ENCODE measurements at regions not wholly inside any gene's neighbourhood (a gene's known extent, or its start where the extent isn't known, plus 50 kb on each side); places are given as distances from the start of the nearest gene placed in this dataset.

GRCh38 chr10:36091007-36091406 lies 448.9 kb upstream of the FZD8 start:
- TF ChIP-seq, protein P1, sequence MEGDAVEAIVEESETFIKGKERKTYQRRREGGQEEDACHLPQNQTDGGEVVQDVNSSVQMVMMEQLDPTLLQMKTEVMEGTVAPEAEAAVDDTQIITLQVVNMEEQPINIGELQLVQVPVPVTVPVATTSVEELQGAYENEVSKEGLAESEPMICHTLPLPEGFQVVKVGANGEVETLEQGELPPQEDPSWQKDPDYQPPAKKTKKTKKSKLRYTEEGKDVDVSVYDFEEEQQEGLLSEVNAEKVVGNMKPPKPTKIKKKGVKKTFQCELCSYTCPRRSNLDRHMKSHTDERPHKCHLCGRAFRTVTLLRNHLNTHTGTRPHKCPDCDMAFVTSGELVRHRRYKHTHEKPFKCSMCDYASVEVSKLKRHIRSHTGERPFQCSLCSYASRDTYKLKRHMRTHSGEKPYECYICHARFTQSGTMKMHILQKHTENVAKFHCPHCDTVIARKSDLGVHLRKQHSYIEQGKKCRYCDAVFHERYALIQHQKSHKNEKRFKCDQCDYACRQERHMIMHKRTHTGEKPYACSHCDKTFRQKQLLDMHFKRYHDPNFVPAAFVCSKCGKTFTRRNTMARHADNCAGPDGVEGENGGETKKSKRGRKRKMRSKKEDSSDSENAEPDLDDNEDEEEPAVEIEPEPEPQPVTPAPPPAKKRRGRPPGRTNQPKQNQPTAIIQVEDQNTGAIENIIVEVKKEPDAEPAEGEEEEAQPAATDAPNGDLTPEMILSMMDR (IDR thresholded peaks at IDR 0.05; ENCODE audit: low read depth, low read length) = no peak
- no peak for TF ChIP-seq EZH2phosphoT487 (IDR thresholded peaks at IDR 0.05; ENCODE audit: low read depth)

Data from OCI-LY3 (cell line).